SK-N-SH (cell line): ENCODE measurements at regions not wholly inside any gene's neighbourhood (a gene's known extent, or its start where the extent isn't known, plus 50 kb on each side); places are given as distances from the start of the nearest gene placed in this dataset.

Source experiments
- CTCF ChIA-PET: fragments of 300-600, 350-600 bp; formaldehyde crosslinking; extraction: SDS; loops from one replicate; lab custom pipeline; 2021; lab: Yijun Ruan, JAX
- POLR2A ChIA-PET: fragments of 350-600 bp; sonication (Branson Sonifier 250); formaldehyde crosslinking; extraction: SDS; loops from one replicate; lab custom pipeline; 2020; ENCODE audit warnings: antibody characterized with exemption, inconsistent platforms; lab: Yijun Ruan, JAX
- DNase-seq: peaks from one replicate; pipeline ENCODE4 v3.0.0; 2012
- H2AFZ ChIP-seq: fragments of 200-600 bp; sonication (generic); 2 replicates; pipeline ENCODE4 v1.8.1; 2016; ENCODE audit warnings: antibody characterized with exemption, mild to moderate bottlenecking, low read depth
- H3F3A ChIP-seq: fragments of 200-600 bp; sonication (generic); replicated peaks from 2 replicates; pipeline ENCODE3; 2016; ENCODE audit warnings: antibody characterized with exemption, mild to moderate bottlenecking; ENCODE audit not compliant: insufficient read depth
- H3K27ac ChIP-seq, 2 experiments: fragments of 200-500 bp in 1 of 2; fragments of 200-600 bp in 1 of 2; sonication (Bioruptor generic) in 1 of 2; sonication (generic), shearing (Covaris generic) in 1 of 2; 2 replicates each; pipeline versions ENCODE4 v1.5.1 to v1.6.1; 2014 to 2016; ENCODE audit warnings: low read depth in 2 of 2, inconsistent platforms in 1 of 2, low read length in 1 of 2, mild to moderate bottlenecking in 1 of 2, mixed read lengths in 1 of 2
- H3K27me3 ChIP-seq: fragments of 200-600 bp; sonication (generic), shearing (Covaris generic); 2 replicates; pipeline ENCODE4 v1.6.1; 2016; ENCODE audit warnings: mixed run types; ENCODE audit not compliant: insufficient read depth
- H3K36me3 ChIP-seq, 2 experiments: fragments of 200-500 bp in 1 of 2; fragments of 200-600 bp in 1 of 2; sonication (Bioruptor generic) in 1 of 2; sonication (generic) in 1 of 2; replicated peaks in 1 of 2; 2 replicates each; pipeline versions ENCODE3 to v1.5.1; 2014 to 2016; ENCODE audit warnings: low read length in 1 of 2, mild to moderate bottlenecking in 1 of 2; ENCODE audit not compliant: insufficient read depth in 2 of 2, control insufficient read depth in 1 of 2
- H3K4me1 ChIP-seq, 2 experiments: fragments of 200-500 bp in 1 of 2; fragments of 200-600 bp in 1 of 2; sonication (Bioruptor generic) in 1 of 2; sonication (generic), shearing (Covaris generic) in 1 of 2; 2 replicates each; pipeline versions ENCODE4 v1.5.1 to v1.6.1; 2014 to 2016; ENCODE audit warnings: low read depth in 1 of 2, low read length in 1 of 2, mixed run types in 1 of 2; ENCODE audit not compliant: insufficient read depth in 2 of 2, control insufficient read depth in 1 of 2
- H3K4me2 ChIP-seq: fragments of 200-600 bp; sonication (generic), shearing (Covaris generic); 2 replicates; pipeline ENCODE4 v1.6.1; 2017; ENCODE audit warnings: mixed run types
- H3K4me3 ChIP-seq, 2 experiments: fragments of 200-500 bp in 1 of 2; fragments of 200-600 bp in 1 of 2; sonication (Bioruptor generic) in 1 of 2; sonication (generic), shearing (Covaris generic) in 1 of 2; 2 replicates each; pipeline versions ENCODE4 v1.5.1 to v1.8.1; 2014 to 2016; ENCODE audit warnings: low read depth in 2 of 2, inconsistent platforms in 1 of 2, low read length in 1 of 2, mild to moderate bottlenecking in 1 of 2, mixed read lengths in 1 of 2, moderate library complexity in 1 of 2
- H3K79me2 ChIP-seq: fragments of 200-600 bp; sonication (generic); 2 replicates; pipeline ENCODE4 v1.8.1; 2017; ENCODE audit warnings: mild to moderate bottlenecking; ENCODE audit not compliant: insufficient read depth
- H3K9ac ChIP-seq: fragments of 200-600 bp; sonication (generic); 2 replicates; pipeline ENCODE4 v1.6.1; 2017; ENCODE audit warnings: mixed run types
- H3K9me2 ChIP-seq: fragments of 200-600 bp; sonication (generic); 2 replicates; pipeline ENCODE4 v1.6.1; 2017; ENCODE audit warnings: mixed run types
- H3K9me3 ChIP-seq: fragments of 200-600 bp; sonication (generic); 2 replicates; pipeline ENCODE4 v1.6.1; 2017; ENCODE audit warnings: mixed run types, mild to moderate bottlenecking, moderate library complexity
- H4K20me1 ChIP-seq: fragments of 200-600 bp; sonication (generic); 2 replicates; pipeline ENCODE4 v1.6.1; 2017; ENCODE audit warnings: mild to moderate bottlenecking, mixed run types; ENCODE audit not compliant: insufficient read depth
- CHD2 ChIP-seq: fragments of 150-350 bp; IDR thresholded peaks from 2 replicates; pipeline ENCODE4 v1.6.1; 2018; ENCODE audit warnings: low read length; ENCODE audit not compliant: partially characterized antibody
- ELF1 ChIP-seq: IDR thresholded peaks from 2 replicates; pipeline ENCODE4 v1.4.0; 2012
- EP300 ChIP-seq, 2 experiments: IDR thresholded peaks; 2 replicates each; pipeline versions ENCODE4 v1.4.0 to v1.6.1; 2012; ENCODE audit warnings: borderline replicate concordance in 1 of 2, low read depth in 1 of 2, low read length in 1 of 2
- EZH2phosphoT487 ChIP-seq: fragments of 200-600 bp; sonication (generic); IDR thresholded peaks from 2 replicates; pipeline ENCODE4 v1.6.1; 2017; ENCODE audit warnings: low read depth, mixed run types, mild to moderate bottlenecking, antibody characterized with exemption, moderate library complexity, borderline replicate concordance
- FOSL2 ChIP-seq: IDR thresholded peaks from 2 replicates; pipeline ENCODE4 v1.4.0; 2012; ENCODE audit warnings: low read depth, mild to moderate bottlenecking, moderate library complexity, borderline replicate concordance
- FOXJ3 ChIP-seq: sonication (generic); formaldehyde crosslinking; IDR thresholded peaks from 2 replicates; pipeline ENCODE4 v1.5.1; 2020; ENCODE audit warnings: mild to moderate bottlenecking, missing genetic modification reagents
- JUND ChIP-seq: IDR thresholded peaks from 2 replicates; pipeline ENCODE4 v1.4.0; 2012
- MEF2A ChIP-seq: IDR thresholded peaks from 2 replicates; pipeline ENCODE4 v1.4.0; 2012; ENCODE audit warnings: low read depth, borderline replicate concordance
- NFIC ChIP-seq: IDR thresholded peaks from 2 replicates; pipeline ENCODE4 v1.4.0; 2012; ENCODE audit warnings: borderline replicate concordance
- RCOR1 ChIP-seq: fragments of 150-350 bp; IDR thresholded peaks from 2 replicates; pipeline ENCODE4 v1.6.1; 2017; ENCODE audit warnings: antibody characterized with exemption, low read length
- RXRA ChIP-seq: IDR thresholded peaks from 2 replicates; pipeline ENCODE4 v1.4.0; 2012; ENCODE audit warnings: low read depth, mild to moderate bottlenecking, borderline replicate concordance
- TAF1 ChIP-seq: IDR thresholded peaks from 2 replicates; pipeline ENCODE4 v1.6.1; 2012; ENCODE audit warnings: low read depth, mild to moderate bottlenecking, low read length, moderate library complexity, borderline replicate concordance
- TCF12 ChIP-seq: IDR thresholded peaks from 2 replicates; pipeline ENCODE4 v1.4.0; 2012
- TEAD4 ChIP-seq: IDR thresholded peaks from 2 replicates; pipeline ENCODE4 v1.4.0; 2012; ENCODE audit warnings: mild to moderate bottlenecking, borderline replicate concordance; ENCODE audit not compliant: insufficient read depth
- WGBS: methylation state at CpG from one replicate; pipeline ENCODE4 v1.1.6; 2017; ENCODE audit warnings: low lambda C conversion rate; 5-methylcytosine and 5-hydroxymethylcytosine counted together
- TF ChIP-seq, protein P1 (sequence below): fragments of 200-600 bp; sonication (generic); IDR thresholded peaks from 2 replicates; pipeline ENCODE4 v1.6.1; 2017; ENCODE audit warnings: antibody characterized with exemption, mild to moderate bottlenecking, moderate library complexity
- TF ChIP-seq, protein P2 (sequence below): fragments of 150-350 bp; IDR thresholded peaks from 2 replicates; pipeline ENCODE4 v1.6.1; 2017; ENCODE audit warnings: antibody characterized with exemption, low read length, low read depth, borderline replicate concordance
- TF ChIP-seq, protein P3 (sequence below): IDR thresholded peaks from 2 replicates; pipeline ENCODE4 v1.6.1; 2012; ENCODE audit warnings: mild to moderate bottlenecking, low read depth, low read length, moderate library complexity
- TF ChIP-seq, protein P4 (sequence below): IDR thresholded peaks from 2 replicates; pipeline ENCODE4 v1.4.0; 2012; ENCODE audit warnings: low read depth, borderline replicate concordance

DNA sequence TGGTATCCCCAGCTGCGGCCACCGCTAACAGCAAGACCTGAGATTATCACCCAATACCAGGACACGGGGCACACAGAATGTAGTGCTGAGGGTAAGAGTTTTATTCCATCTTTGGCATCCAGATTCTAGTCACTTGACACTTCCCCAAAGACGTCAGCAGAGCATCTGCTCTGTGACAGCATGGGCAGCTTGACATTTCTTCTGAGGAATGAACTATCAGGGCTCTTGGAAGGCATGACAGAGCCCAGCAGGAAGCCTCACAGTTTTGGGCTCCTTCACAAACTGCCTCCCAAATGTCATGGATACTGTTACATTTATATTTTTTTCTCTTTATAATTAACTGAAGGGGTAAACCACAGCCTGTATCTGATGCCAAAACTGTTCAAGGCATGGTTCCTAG, 1010.7 kb downstream of the TDRD15 start (continued):
- TF ChIP-seq, protein P1, sequence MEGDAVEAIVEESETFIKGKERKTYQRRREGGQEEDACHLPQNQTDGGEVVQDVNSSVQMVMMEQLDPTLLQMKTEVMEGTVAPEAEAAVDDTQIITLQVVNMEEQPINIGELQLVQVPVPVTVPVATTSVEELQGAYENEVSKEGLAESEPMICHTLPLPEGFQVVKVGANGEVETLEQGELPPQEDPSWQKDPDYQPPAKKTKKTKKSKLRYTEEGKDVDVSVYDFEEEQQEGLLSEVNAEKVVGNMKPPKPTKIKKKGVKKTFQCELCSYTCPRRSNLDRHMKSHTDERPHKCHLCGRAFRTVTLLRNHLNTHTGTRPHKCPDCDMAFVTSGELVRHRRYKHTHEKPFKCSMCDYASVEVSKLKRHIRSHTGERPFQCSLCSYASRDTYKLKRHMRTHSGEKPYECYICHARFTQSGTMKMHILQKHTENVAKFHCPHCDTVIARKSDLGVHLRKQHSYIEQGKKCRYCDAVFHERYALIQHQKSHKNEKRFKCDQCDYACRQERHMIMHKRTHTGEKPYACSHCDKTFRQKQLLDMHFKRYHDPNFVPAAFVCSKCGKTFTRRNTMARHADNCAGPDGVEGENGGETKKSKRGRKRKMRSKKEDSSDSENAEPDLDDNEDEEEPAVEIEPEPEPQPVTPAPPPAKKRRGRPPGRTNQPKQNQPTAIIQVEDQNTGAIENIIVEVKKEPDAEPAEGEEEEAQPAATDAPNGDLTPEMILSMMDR, result no peak
- no peak for TF ChIP-seq TAF1
- TF ChIP-seq FOXJ3 (CRISPR knock-in tag), result no peak
- no peak for TF ChIP-seq TCF12
- TF ChIP-seq, protein P2, sequence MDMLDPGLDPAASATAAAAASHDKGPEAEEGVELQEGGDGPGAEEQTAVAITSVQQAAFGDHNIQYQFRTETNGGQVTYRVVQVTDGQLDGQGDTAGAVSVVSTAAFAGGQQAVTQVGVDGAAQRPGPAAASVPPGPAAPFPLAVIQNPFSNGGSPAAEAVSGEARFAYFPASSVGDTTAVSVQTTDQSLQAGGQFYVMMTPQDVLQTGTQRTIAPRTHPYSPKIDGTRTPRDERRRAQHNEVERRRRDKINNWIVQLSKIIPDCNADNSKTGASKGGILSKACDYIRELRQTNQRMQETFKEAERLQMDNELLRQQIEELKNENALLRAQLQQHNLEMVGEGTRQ, result no peak
- no peak for TF ChIP-seq EZH2phosphoT487
- TF ChIP-seq RCOR1, result no peak
- TF ChIP-seq ELF1, result no peak
- TF ChIP-seq JUND, result no peak

DNA sequence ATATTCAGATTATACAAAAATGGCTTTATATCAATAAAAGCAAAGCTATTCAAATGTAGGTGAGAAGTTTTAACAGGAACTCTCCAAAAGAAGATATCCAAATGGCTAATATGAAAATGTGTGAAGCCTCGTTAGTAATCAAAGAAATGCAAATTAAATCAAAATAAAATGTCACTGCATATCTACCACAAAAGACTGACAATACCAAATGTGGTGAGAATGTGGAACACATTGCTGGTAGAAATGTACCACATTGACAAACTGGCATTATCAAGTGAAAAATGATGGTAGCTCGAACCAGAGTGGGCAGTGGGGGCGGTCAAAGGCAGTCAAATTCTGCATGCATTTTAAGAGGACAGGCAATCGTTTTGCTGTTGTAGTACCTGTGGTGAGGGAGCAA, 1012.7 kb downstream of the TDRD15 start:
- CTCF ChIA-PET, result no interaction called here
- no peak overlapping the region for H3K4me2 ChIP-seq
- H3F3A ChIP-seq, result no peaks in the 10 kb centered on the region
- no peaks in the 10 kb centered on the region for H3K9me2 ChIP-seq
- H3K9ac ChIP-seq, result no peak overlapping the region
- POLR2A ChIA-PET, result no interaction called here
- no peaks in the 10 kb centered on the region for H4K20me1 ChIP-seq
- no peaks in the 10 kb centered on the region for H3K79me2 ChIP-seq
- H3K4me3 ChIP-seq, result no peak overlapping the region
- TF ChIP-seq, protein P3, sequence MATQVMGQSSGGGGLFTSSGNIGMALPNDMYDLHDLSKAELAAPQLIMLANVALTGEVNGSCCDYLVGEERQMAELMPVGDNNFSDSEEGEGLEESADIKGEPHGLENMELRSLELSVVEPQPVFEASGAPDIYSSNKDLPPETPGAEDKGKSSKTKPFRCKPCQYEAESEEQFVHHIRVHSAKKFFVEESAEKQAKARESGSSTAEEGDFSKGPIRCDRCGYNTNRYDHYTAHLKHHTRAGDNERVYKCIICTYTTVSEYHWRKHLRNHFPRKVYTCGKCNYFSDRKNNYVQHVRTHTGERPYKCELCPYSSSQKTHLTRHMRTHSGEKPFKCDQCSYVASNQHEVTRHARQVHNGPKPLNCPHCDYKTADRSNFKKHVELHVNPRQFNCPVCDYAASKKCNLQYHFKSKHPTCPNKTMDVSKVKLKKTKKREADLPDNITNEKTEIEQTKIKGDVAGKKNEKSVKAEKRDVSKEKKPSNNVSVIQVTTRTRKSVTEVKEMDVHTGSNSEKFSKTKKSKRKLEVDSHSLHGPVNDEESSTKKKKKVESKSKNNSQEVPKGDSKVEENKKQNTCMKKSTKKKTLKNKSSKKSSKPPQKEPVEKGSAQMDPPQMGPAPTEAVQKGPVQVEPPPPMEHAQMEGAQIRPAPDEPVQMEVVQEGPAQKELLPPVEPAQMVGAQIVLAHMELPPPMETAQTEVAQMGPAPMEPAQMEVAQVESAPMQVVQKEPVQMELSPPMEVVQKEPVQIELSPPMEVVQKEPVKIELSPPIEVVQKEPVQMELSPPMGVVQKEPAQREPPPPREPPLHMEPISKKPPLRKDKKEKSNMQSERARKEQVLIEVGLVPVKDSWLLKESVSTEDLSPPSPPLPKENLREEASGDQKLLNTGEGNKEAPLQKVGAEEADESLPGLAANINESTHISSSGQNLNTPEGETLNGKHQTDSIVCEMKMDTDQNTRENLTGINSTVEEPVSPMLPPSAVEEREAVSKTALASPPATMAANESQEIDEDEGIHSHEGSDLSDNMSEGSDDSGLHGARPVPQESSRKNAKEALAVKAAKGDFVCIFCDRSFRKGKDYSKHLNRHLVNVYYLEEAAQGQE, result no peak
- TF ChIP-seq EP300 (IDR thresholded peaks at IDR 0.05; ENCODE audit: borderline replicate concordance in 1 of 2, low read depth in 1 of 2, low read length in 1 of 2), result no peak
- no peak for TF ChIP-seq ELF1
- no peak for TF ChIP-seq RXRA
- TF ChIP-seq FOSL2, result no peak
- no peak for TF ChIP-seq NFIC
- TF ChIP-seq MEF2A, result no peak
- TF ChIP-seq CHD2, result no peak
- no peak for TF ChIP-seq RCOR1
- no peak for TF ChIP-seq TEAD4
- TF ChIP-seq EZH2phosphoT487, result no peak
- TF ChIP-seq FOXJ3 (CRISPR knock-in tag), result no peak
- TF ChIP-seq, protein P4, sequence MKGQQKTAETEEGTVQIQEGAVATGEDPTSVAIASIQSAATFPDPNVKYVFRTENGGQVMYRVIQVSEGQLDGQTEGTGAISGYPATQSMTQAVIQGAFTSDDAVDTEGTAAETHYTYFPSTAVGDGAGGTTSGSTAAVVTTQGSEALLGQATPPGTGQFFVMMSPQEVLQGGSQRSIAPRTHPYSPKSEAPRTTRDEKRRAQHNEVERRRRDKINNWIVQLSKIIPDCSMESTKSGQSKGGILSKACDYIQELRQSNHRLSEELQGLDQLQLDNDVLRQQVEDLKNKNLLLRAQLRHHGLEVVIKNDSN, result no peak
- 18% methylated on average over 4 of the region's 4 CpGs for WGBS
- H3K27ac ChIP-seq, result no peak overlapping the region
- DNase-seq, result no peak
- no peaks in the 10 kb centered on the region for H3K36me3 ChIP-seq
- H2AFZ ChIP-seq, result no peak overlapping the region
- H3K27me3 ChIP-seq, result no peaks in the 10 kb centered on the region
- H3K9me3 ChIP-seq, result peaks cover 4% of the 10 kb centered on the region; the same call in 1 of the 2 replicates
- peaks cover 0 to 3% of the 10 kb centered on the region in 2 experiments; a peak in 2 of 4 replicates for H3K4me1 ChIP-seq
